Sigmoid colon (tissue), 4 donors: ENCODE measurements at regions not wholly inside any gene's neighbourhood (a gene's known extent, or its start where the extent isn't known, plus 50 kb on each side); places are given as distances from the start of the nearest gene placed in this dataset.

Experiments used
- POLR2A ChIP-seq, 2 donors: fragments of 450-650 bp; IDR thresholded peaks; one replicate each; pipeline ENCODE4 v1.6.1; 2016; ENCODE audit warnings: antibody characterized with exemption in 2 of 2, mild to moderate bottlenecking in 2 of 2, moderate library complexity in 2 of 2
- POLR2AphosphoS5 ChIP-seq, 4 donors: sonication (generic); formaldehyde crosslinking; IDR thresholded peaks; one replicate each; pipeline ENCODE4 v1.6.1; 2017; ENCODE audit warnings: antibody characterized with exemption in 4 of 4
- TF ChIP-seq, protein P1 (sequence below), 4 experiments: fragments of 450-650 bp in 3 of 4; fragments of 200-600 bp in 1 of 4; IDR thresholded peaks; one replicate each; pipeline ENCODE4 v1.5.1; 2016 to 2019; ENCODE audit warnings: antibody characterized with exemption in 4 of 4, mild to moderate bottlenecking in 3 of 4, moderate library complexity in 2 of 4

DNA sequence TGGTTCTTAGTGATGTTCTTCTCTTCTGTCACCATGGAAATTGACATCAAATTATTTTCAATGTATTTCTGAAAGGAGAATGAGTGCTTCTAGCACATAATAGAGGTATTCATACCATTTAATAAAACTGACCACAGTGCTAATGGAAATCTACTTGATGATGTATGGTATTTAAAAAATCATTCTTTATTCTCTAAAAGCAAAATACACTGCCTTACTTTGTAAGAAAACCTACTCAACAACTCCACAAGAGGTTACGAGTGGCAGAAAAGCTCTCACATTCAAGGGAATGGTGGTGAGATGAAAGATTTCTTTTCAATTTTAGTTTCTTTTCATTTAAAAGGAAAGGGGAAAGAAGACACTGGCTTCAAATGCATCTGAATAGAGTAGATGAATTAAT is 382.3 kb upstream of the CHST9 start:
- TF ChIP-seq, protein P1, sequence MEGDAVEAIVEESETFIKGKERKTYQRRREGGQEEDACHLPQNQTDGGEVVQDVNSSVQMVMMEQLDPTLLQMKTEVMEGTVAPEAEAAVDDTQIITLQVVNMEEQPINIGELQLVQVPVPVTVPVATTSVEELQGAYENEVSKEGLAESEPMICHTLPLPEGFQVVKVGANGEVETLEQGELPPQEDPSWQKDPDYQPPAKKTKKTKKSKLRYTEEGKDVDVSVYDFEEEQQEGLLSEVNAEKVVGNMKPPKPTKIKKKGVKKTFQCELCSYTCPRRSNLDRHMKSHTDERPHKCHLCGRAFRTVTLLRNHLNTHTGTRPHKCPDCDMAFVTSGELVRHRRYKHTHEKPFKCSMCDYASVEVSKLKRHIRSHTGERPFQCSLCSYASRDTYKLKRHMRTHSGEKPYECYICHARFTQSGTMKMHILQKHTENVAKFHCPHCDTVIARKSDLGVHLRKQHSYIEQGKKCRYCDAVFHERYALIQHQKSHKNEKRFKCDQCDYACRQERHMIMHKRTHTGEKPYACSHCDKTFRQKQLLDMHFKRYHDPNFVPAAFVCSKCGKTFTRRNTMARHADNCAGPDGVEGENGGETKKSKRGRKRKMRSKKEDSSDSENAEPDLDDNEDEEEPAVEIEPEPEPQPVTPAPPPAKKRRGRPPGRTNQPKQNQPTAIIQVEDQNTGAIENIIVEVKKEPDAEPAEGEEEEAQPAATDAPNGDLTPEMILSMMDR (IDR thresholded peaks at IDR 0.05) = no peak
- TF ChIP-seq POLR2A (IDR thresholded peaks at IDR 0.05) = no peak
- TF ChIP-seq POLR2AphosphoS5 (IDR thresholded peaks at IDR 0.05) = no peak
